ENCODE measurements at regions not wholly inside any gene's neighbourhood (a gene's known extent, or its start where the extent isn't known, plus 50 kb on each side); places are given as distances from the start of the nearest gene placed in this dataset.

DNA sequence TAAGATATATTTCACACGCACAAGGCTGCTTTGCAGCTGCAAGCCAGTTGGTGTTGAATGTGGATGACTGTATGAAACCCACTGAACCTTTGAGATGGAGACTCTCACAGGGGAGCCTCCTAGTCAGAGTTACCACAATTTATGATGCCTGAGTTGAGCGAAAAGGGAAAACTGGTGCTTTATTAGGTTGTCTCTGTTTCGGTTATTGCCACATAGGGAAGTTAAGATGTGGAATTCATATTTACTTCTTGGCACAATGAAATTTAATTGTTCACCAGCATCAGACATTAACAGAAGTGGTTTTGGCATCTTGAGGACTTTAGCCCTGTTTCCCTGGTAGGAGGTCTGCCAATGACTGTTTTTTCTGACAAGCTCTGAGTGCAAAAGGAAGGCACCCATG is 358.2 kb downstream of the SQOR start:
- 82% methylated on average over 3 of the region's 3 CpGs; no CpG with 5 or more reads in 1 of the 2 experiments for WGBS, 2 experiments (ENCODE audit: extremely low coverage in 1 of 2, insufficient coverage in 1 of 2, insufficient read length in 1 of 2, insufficient replicate concordance in 2 of 2, low coverage in 1 of 2, low lambda C conversion rate in 2 of 2, missing lambda C conversion rate in 1 of 2)

More for the DNA sequence above, 358.2 kb downstream of the SQOR start:
- Histone ChIP-seq H2BK120ac (replicated peaks; ENCODE audit: low read depth, low read length) (no peak overlapping the region), H3K23me2 (ENCODE audit: low read depth, low read length) (no peaks in the 10 kb centered on the region), H3K9me3 (ENCODE audit: insufficient read depth in 2 of 2, low read depth in 1 of 2, low read length in 1 of 2) (no peaks in the 10 kb centered on the region), H2BK20ac (ENCODE audit: low read length) (no peak overlapping the region), H3K23ac (ENCODE audit: insufficient read length) (no peak overlapping the region), H3K14ac (ENCODE audit: insufficient read length) (no peak overlapping the region), H3K18ac (ENCODE audit: extremely low read depth, low read length) (no peak overlapping the region), H4K5ac (ENCODE audit: insufficient read length, low read depth, low read length) (no peak overlapping the region), H2BK5ac (ENCODE audit: low read depth, low read length) (no peak overlapping the region), H3K79me1 (ENCODE audit: low read depth, low read length) (no peaks in the 10 kb centered on the region), H3K4me3 (ENCODE audit: extremely low read depth in 1 of 4, insufficient read depth in 2 of 4, low read depth in 3 of 4, low read length in 4 of 4) (no peak overlapping the region), H4K91ac (replicated peaks; ENCODE audit: insufficient read length, low read length) (no peak overlapping the region), H2AK5ac (ENCODE audit: low read depth, low read length) (no peak overlapping the region), H3K27me3 (replicated peaks in 1 of 4; ENCODE audit: control insufficient read depth in 3 of 4, extremely low read depth in 1 of 4, insufficient read depth in 3 of 4, low read length in 3 of 4) (no peaks in the 10 kb centered on the region), H3K9ac (replicated peaks in 1 of 4; ENCODE audit: extremely low read depth in 1 of 4, low read depth in 3 of 4, low read length in 3 of 4) (no peak overlapping the region), H2BK12ac (ENCODE audit: low read depth, low read length) (no peak overlapping the region), H2BK15ac (ENCODE audit: low read length) (no peak overlapping the region), H2AFZ (ENCODE audit: low read length) (no peak overlapping the region), H3K4me1 (replicated peaks in 1 of 4; ENCODE audit: control insufficient read depth in 3 of 4, insufficient read depth in 4 of 4, low read length in 3 of 4) (no peaks in the 10 kb centered on the region), H4K8ac (ENCODE audit: extremely low read depth, insufficient read depth, low read length) (no peak overlapping the region), H3K56ac (replicated peaks; ENCODE audit: insufficient read length, low read depth, low read length) (no peak overlapping the region), H3K4ac (replicated peaks; ENCODE audit: insufficient read length, low read depth, low read length) (no peak overlapping the region), H3K4me2 (ENCODE audit: insufficient read depth in 1 of 2, low read depth in 2 of 2, low read length in 2 of 2) (no peak overlapping the region), H4K20me1 (replicated peaks in 1 of 2; ENCODE audit: control insufficient read depth in 1 of 2, insufficient read depth in 2 of 2, low read length in 2 of 2) (no peaks in the 10 kb centered on the region), H3K36me3 (ENCODE audit: control insufficient read depth in 2 of 4, insufficient read depth in 4 of 4, low read length in 3 of 4) (no peaks in the 10 kb centered on the region), H3K79me2 (ENCODE audit: control insufficient read depth in 1 of 2, insufficient read depth in 2 of 2, low read length in 2 of 2) (no peaks in the 10 kb centered on the region), H3K27ac (ENCODE audit: low read depth, low read length) (no peak overlapping the region)
- DNase-seq (ENCODE audit: low read depth in 1 of 2, low spot score in 2 of 2) (no peak), FAIRE-seq (no peak)
- TF ChIP-seq KDM1A (IDR thresholded peaks at IDR 0.05; ENCODE audit: borderline replicate concordance, low read length) (no peak), SP2 (IDR thresholded peaks at IDR 0.05; ENCODE audit: low read length) (no peak), JUND (IDR thresholded peaks at IDR 0.05; ENCODE audit: low read length) (no peak), ZNF274 (IDR thresholded peaks at IDR 0.05; ENCODE audit: borderline replicate concordance, extremely low read depth, low read length) (no peak)
- POLR2A ChIA-PET (ENCODE audit: partially characterized antibody) = no interaction called here
- CTCF ChIA-PET (ENCODE audit: partially characterized antibody) = interaction anchor here (0.6 kb wide), 1 partner anchor 190 kb away, joined by 3 read pairs; no protein-coding TSS in a partner anchor

Measured in H1 (cell line).